HEK293T (cell line): ENCODE measurements at regions not wholly inside any gene's neighbourhood (a gene's known extent, or its start where the extent isn't known, plus 50 kb on each side); places are given as distances from the start of the nearest gene placed in this dataset.
"Not testable (repeated sequence)": the region's sequence is repeated elsewhere in the genome, so short reads cannot be mapped to it uniquely, and the experiment has no call there.

ENCODE experiments used
- ARNT ChIP-seq: fragments of 450-650 bp; IDR thresholded peaks from 2 replicates; pipeline ENCODE4 v1.6.1; 2017; ENCODE audit warnings: mild to moderate bottlenecking
- BHLHE40 ChIP-seq: fragments of 450-650 bp; IDR thresholded peaks from 2 replicates; pipeline ENCODE4 v1.6.1; 2016; ENCODE audit warnings: mild to moderate bottlenecking, moderate library complexity, borderline replicate concordance
- CTBP1 ChIP-seq: fragments of 450-650 bp; IDR thresholded peaks from 2 replicates; pipeline ENCODE4 v1.6.1; 2016; ENCODE audit warnings: borderline replicate concordance
- ELF4 ChIP-seq: fragments of 450-650 bp; IDR thresholded peaks from 2 replicates; pipeline ENCODE4 v1.6.1; 2017; ENCODE audit warnings: antibody characterized with exemption
- FOXA1 ChIP-seq: fragments of 450-650 bp; IDR thresholded peaks from 2 replicates; pipeline ENCODE4 v1.6.1; 2016; ENCODE audit warnings: mild to moderate bottlenecking
- FOXK2 ChIP-seq: fragments of 450-650 bp; IDR thresholded peaks from 2 replicates; pipeline ENCODE4 v1.6.1; 2016; ENCODE audit warnings: mild to moderate bottlenecking
- FOXM1 ChIP-seq: fragments of 450-650 bp; IDR thresholded peaks from 2 replicates; pipeline ENCODE4 v1.6.1; 2017; ENCODE audit warnings: mild to moderate bottlenecking, borderline replicate concordance
- HDGF ChIP-seq: fragments of 450-650 bp; IDR thresholded peaks from 2 replicates; pipeline ENCODE4 v1.6.1; 2017; ENCODE audit warnings: antibody characterized with exemption, borderline replicate concordance
- NFRKB ChIP-seq: fragments of 450-650 bp; IDR thresholded peaks from 2 replicates; pipeline ENCODE4 v1.6.1; 2016; ENCODE audit warnings: mild to moderate bottlenecking, moderate library complexity
- SP1 ChIP-seq: fragments of 450-650 bp; IDR thresholded peaks from 2 replicates; pipeline ENCODE4 v1.6.1; 2017
- SUZ12 ChIP-seq: fragments of 450-650 bp; IDR thresholded peaks from 2 replicates; pipeline ENCODE4 v1.6.1; 2016; ENCODE audit warnings: mild to moderate bottlenecking
- TARDBP ChIP-seq: fragments of 450-650 bp; IDR thresholded peaks from 2 replicates; pipeline ENCODE4 v1.6.1; 2016
- ZNF384 ChIP-seq: fragments of 450-650 bp; IDR thresholded peaks from 2 replicates; pipeline ENCODE4 v1.6.1; 2016

GRCh38 chr2:144969564-144969963 is 449.6 kb upstream of the ZEB2 start:
- not testable (repeated sequence) for TF ChIP-seq ELF4, SUZ12, SP1, TARDBP, HDGF, FOXM1, FOXA1, ARNT, BHLHE40, FOXK2, CTBP1, NFRKB, ZNF384
